NCI-H446 (cell line): ENCODE measurements at regions not wholly inside any gene's neighbourhood (a gene's known extent, or its start where the extent isn't known, plus 50 kb on each side); places are given as distances from the start of the nearest gene placed in this dataset.

Experiments
- DNase-seq, 2 experiments: peaks; one replicate each; lab custom pipeline; 2025; lab: John Stamatoyannopoulos, UW

- DNase-seq, result peak; percentile 35 to 82
These were observed 289.6 kb downstream of the UACA start for GRCh38 chr15:70473581-70474370.

- DNase-seq, result no peak
These were observed 291.8 kb downstream of the UACA start for GRCh38 chr15:70471517-70471916.

DNA sequence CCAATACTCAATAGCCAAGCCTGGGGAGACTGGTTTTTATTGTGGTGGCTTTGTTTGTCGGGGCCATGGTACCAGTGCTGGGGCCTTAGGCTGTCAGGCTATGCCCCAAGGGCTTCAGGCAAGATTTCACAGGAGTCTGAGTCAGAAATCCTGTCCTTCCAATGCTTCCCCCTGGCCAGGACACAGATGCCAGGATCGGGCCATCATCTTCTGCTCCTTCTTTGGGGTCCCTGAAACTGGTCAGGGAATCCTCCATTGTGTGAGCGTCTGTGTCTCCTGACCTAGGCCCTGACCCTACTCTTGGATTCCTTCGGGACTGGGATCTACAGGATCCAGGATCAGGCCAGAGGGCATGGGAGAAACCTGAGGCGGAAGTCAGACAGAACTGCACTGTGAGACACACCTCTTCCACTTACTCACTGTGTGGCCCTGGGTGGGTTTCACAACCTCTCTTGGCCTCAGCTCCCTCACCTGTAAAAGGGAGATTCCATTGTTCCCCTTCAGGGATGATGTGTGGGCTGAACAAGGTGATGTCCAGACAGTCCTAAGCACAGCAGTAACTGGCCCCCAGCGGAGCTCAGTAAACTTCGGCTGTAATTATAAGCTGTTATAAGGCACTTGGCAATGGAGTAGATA is 292.7 kb downstream of the UACA start:
- DNase-seq, result no peak

GRCh38 chr15:70469651-70470555 is 293.5 kb downstream of the UACA start:
- no peak for DNase-seq

GRCh38 chr15:70469182-70469581 is 294.2 kb downstream of the UACA start:
- DNase-seq, result no peak

- DNase-seq, result peak in 1 of 2 experiments; percentile 9
These were observed 296.3 kb downstream of the UACA start for GRCh38 chr15:70466895-70467529.

DNA sequence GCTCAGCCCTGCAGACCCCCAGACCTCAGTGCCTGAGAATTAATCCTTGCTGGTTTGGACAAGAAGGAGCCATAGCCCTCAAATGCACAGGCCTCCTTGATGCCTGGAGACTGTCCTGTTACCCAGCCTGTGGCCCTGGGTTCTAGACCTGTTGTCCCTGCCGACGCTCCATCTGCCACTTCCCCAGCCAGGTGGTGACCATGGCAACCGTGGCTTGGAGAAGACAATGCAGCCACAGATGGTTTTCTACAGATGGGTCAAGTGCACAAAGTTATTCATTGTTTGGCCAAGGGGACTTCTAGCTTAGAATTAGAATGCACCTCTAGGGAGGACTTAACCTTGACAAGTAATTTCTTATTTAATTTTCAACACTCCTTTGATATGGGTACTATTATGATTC is 297.1 kb downstream of the UACA start:
- DNase-seq, result no peak

DNA sequence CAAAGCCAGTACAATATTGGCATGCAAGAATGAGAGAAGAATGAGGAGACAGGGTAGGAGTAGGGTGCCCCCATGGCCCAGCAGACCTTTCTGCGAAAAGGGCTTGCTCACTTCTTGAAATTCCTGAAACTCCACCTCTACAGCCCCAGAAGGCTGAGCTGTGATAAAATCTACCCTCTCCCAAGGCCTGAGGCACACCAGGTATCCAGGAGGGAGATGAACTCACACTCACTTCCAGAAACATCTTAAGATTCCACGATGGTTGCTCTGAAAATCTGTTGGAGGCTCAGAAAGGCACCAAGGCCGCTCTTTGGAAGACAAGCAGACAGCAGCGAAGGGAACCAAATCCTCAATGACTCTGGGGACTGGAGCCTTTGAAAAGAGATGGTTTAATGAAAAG is 297.5 kb downstream of the UACA start:
- DNase-seq, result no peak

DNA sequence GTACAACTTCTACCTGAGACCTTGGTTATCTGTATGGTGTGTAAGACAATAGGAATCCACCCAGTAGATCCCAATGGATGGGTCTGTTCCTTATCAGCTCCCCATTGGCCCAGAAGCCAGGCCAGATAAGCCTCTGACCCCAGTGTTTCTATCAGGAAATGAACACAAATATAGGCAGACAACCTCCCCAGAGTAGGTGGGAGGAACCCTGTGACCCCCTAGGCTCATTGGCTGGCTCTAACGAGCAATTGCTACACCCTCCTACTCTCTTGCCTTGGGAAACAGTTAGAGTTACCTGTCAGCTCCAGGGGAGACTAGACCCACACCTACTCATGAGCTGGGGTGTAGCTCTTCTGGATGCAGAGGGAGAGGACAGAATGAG is 299.9 kb downstream of the UACA start:
- DNase-seq, result no peak

DNA sequence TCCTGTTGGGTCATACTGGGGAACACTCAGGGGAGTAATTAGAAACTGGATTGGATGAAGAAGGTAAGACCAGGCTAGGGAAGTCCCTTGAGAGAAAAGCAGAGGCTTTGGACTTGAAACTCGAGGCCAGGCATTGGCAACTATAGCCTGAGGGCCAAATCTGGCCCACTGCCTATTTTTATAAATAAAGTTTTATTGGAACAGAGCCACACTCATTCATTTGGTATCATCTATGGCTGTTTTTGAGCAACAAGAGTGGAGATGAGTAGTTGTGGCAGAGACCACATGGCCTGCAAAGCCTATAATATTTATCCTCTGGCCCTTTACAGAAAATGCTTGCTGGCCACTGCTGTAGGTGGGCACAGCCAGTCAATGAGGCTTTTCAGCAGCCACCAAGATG is 301.4 kb downstream of the UACA start:
- DNase-seq, result no peak

DNA sequence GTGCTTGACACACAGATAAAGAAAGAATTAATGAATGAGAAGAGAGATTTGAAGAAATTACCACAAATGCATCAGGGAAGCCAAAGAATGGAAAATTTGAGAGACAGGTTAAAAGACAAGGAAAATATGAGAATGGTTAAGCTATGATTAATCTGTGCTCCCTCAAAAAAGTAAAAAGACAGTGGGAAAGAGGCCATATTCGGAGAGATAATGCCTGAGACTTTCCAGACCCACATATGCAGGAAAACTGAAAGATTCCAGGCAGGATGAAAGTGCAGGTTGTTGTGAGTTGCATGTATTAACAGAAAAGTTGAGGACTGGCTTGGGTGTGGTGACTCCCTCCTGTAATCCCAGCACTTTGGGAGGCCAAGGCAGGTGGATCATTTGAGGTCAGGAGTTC is 302.3 kb downstream of the UACA start:
- DNase-seq, result no peak

GRCh38 chr15:70459312-70459711 is 304.0 kb downstream of the UACA start:
- no peak for DNase-seq

DNA sequence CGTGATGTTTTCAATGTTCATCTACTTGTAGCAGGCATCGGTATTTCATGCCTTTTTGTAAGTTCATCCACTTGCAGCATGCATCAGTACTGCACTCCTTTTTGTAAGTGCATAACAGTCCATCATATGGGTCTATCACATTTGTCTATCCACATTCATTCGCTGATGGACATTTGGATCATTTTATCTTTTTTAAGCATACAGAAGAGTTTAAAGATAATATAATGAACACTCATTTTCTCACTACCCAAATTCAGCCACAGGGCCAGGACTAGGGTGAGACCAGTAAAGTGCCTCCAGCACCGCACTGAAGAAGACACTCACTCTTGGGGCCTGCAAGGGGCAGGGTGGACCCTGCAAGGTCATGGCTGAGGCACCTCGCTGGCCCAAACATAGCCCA is 309.6 kb downstream of the UACA start:
- DNase-seq, result no peak

GRCh38 chr15:70453238-70453637 is 310.1 kb downstream of the UACA start:
- no peak for DNase-seq

- DNase-seq, result no peak
These were observed 311.3 kb downstream of the UACA start for GRCh38 chr15:70451821-70452653.

DNA sequence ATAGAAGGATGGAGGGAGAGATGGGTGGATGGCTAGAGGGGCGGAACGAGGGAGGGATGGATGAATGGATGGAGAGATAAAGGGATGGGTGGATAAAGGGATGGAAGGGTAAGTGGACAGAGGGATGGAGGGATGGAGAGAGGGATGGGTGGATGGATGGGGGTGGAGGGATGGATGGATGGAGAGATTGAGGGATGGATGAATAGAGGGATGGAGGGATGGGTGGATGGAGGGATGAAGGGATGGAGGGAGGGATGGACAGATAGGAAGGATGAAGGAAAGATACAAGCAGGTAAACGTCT is 313.3 kb downstream of the UACA start:
- DNase-seq, result no peak

DNA sequence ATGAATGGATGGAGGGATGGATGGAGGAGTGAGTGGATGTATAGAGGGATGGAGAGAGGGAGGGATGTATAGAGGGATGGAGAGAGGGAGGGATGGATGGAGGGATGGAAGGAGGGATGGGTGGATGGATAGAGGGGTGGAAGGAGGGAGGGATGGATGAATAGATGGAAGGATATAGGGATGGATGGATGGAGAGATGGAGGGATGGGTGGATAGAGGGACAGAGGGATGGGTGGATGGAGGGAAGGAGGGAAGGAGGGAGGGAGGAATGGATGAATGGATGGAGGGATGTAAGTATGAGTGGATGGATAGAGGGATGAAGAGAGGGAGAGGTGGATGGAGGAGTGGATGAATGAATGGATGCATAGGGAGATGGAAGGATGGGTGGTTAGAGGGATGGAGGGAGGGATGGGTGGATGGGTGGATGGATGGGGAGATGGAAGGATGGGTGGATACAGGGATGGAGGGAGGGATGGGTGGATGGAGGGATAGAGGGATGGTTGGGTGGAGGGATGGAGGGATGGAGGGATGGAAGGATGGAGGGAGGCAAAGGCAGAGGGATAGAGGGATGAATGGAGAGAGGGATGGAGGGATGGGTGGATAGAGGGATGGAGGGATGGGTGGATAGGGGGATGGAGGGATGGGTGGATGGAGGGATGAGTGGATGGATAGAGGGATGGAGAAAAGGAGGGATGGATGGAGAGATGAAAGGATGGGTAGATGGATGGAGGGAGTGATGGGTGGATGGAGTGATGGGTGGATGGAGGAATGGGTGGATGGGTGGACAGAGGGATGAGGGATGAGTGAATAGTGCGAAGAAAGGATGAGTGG is 313.8 kb downstream of the UACA start:
- no peak for DNase-seq

- no peak for DNase-seq
These were observed 315.2 kb downstream of the UACA start for GRCh38 chr15:70447928-70448698.

GRCh38 chr15:70447521-70447920 is 315.8 kb downstream of the UACA start:
- DNase-seq, result no peak

DNA sequence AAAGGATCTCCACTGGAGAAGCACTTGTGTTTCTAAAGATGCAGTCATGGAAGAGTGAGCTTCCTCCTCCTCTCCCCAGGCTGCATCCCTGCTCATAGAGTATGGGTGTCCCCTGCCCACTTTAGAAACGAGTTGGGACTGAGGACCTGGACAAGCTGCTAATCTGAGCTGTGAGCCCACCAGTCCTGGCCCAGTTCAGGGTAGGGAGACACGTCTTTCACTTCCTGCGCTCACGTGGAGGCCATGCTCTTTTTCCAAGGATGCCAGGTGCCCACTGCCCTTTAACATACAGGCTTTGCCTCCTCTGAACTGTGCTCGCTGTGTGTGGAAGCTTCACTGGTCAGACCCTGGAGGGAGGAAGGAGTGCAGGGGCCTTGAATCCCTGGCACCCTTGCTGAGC is 316.3 kb downstream of the UACA start:
- no peak for DNase-seq
